ENCODE measurements at regions not wholly inside any gene's neighbourhood (a gene's known extent, or its start where the extent isn't known, plus 50 kb on each side); places are given as distances from the start of the nearest gene placed in this dataset.

DNA sequence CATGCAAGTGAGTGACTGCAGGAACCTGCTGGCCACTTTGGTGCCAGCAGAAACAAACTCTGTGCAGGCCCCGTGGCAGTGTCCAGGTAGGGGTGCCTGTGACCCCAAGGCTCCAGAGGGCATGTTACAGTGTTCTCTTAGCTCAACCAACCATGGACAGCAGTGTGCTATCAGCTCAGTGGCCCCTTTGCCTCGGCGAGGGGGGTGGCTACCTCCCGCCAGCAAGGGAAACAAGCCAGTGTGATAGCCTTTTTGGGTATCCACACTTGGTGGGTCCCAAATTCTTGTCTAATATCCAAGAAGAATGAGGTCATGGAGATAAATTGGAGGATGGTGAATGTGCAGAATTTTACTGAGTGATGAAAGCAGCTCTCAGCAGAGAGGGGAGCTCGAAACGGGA lies 298.6 kb upstream of the SLC30A5 start:
- Histone ChIP-seq H3K27me3 (ENCODE audit: control insufficient read depth in 1 of 2, insufficient read depth in 2 of 2, low read length in 2 of 2) (no peaks in the 10 kb centered on the region), H3K9me3 (ENCODE audit: control insufficient read depth in 1 of 2, low read length in 2 of 2) (no peaks in the 10 kb centered on the region), H3K4me1 (ENCODE audit: control insufficient read depth in 1 of 2, insufficient read depth in 2 of 2, low read length in 2 of 2) (no peaks in the 10 kb centered on the region), H3K9ac (ENCODE audit: low read depth in 1 of 2, low read length in 2 of 2) (no peak overlapping the region), H3K4me3 (ENCODE audit: low read depth in 1 of 2, low read length in 2 of 2) (no peak overlapping the region), H3K27ac (ENCODE audit: low read depth, low read length) (no peak overlapping the region), H3K36me3 (ENCODE audit: control insufficient read depth in 1 of 2, insufficient read depth in 2 of 2, low read length in 2 of 2) (no peaks in the 10 kb centered on the region)

DNA sequence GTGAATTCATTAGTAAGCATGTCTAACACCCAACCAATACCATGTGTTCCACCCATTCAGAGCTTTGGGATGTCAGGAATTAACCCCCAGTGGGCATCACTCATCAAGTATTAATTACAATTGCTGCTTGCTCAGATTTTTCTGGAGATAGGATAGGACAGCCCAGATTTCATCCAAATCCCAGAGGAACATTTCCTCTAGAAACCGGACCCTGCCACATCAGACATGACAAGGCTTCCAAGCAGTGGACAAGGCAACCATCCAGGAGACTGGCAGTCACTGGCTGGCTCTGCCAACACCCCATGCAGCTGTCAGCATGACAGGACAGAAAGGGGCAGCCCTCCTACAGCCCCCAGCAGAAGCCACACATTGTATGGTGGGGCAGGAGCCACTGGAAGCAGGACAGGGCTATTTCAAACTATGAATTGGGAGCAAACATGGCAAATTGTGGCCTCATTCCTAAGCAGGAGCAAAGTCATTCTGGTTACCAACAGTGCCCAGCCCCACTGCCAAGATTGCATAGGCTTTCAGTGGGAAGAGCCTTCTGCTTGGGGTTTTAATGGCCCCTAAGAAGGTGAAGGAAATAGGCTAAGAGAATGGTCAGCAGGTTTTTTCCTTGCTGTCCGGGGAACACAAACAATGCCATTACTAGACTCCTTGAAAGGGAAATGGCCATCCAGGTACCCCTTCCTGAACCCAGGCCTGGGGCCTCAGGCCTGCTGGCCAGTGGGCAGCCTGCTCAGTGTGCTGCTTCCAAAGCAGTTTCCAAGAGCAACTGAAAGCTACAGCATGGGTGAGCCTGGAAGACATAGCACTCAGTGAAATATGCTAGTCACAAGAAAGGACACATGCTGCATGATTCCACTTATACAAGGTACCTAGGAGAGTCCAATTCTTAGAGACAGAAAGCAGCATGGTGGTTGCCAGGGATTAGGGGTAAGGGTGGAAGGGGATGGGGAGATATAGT lies 294.7 kb upstream of the SLC30A5 start:
- Histone ChIP-seq H3K9me3 (ENCODE audit: control insufficient read depth in 1 of 2, low read length in 2 of 2) (no peaks in the 10 kb centered on the region), H3K36me3 (ENCODE audit: control insufficient read depth in 1 of 2, insufficient read depth in 2 of 2, low read length in 2 of 2) (no peaks in the 10 kb centered on the region), H3K4me3 (ENCODE audit: low read depth in 1 of 2, low read length in 2 of 2) (no peak overlapping the region), H3K27me3 (ENCODE audit: control insufficient read depth in 1 of 2, insufficient read depth in 2 of 2, low read length in 2 of 2) (no peaks in the 10 kb centered on the region), H3K9ac (ENCODE audit: low read depth in 1 of 2, low read length in 2 of 2) (no peak overlapping the region), H3K4me1 (ENCODE audit: control insufficient read depth in 1 of 2, insufficient read depth in 2 of 2, low read length in 2 of 2) (no peaks in the 10 kb centered on the region), H3K27ac (ENCODE audit: low read depth, low read length) (no peak overlapping the region)

DNA sequence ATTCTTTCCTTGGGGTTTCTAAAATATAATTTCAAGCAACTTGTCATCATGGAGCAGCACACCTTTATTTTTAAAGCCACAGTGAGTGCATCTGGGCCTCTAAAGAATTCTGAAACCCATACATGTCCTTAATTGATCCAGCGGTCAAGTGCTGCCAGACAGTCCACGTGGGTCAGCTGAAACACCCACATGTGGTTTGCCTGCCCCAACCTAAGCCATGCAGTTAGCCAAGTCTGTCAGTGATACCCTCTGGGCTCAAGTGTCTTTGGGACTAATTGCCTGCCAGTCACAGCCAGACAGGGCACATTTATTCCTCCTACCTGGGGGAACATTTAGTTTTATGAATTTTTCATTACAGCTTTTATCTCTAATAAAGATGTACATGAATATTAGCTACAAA lies 291.4 kb upstream of the SLC30A5 start:
- H3K27ac ChIP-seq (ENCODE audit: low read depth, low read length): no peak overlapping the region
- no peaks in the 10 kb centered on the region for H3K4me1 ChIP-seq (ENCODE audit: control insufficient read depth in 1 of 2, insufficient read depth in 2 of 2, low read length in 2 of 2)
- no peak overlapping the region for H3K9ac ChIP-seq (ENCODE audit: low read depth in 1 of 2, low read length in 2 of 2)
- no peaks in the 10 kb centered on the region for H3K36me3 ChIP-seq (ENCODE audit: control insufficient read depth in 1 of 2, insufficient read depth in 2 of 2, low read length in 2 of 2)
- no peak overlapping the region for H3K4me3 ChIP-seq (ENCODE audit: low read depth in 1 of 2, low read length in 2 of 2)
- no peaks in the 10 kb centered on the region for H3K9me3 ChIP-seq (ENCODE audit: control insufficient read depth in 1 of 2, low read length in 2 of 2)
- H3K27me3 ChIP-seq (ENCODE audit: control insufficient read depth in 1 of 2, insufficient read depth in 2 of 2, low read length in 2 of 2): no peaks in the 10 kb centered on the region

DNA sequence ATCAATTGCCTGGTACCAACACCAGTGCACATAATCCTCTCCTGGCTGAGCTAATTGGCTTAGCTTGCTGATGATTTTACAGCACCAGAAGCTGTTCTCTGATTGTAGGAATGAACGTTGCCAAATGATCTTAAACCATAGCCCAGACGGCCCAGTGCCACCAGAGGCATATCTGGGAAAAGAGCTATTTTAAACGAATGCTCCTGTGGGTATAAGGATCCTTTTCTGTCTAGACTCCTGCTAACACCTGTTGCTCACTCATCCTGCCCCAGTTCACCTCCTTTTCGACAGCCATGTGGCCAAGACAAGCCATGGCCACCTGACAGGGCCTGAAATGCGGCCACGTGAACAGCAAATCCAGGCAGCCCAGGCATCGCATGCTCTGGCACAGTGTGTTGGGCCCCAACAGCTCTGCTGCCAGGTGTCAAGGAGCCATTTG lies 289.9 kb upstream of the SLC30A5 start:
- Histone ChIP-seq H3K4me1 (ENCODE audit: control insufficient read depth in 1 of 2, insufficient read depth in 2 of 2, low read length in 2 of 2) (no peaks in the 10 kb centered on the region), H3K27me3 (ENCODE audit: control insufficient read depth in 1 of 2, insufficient read depth in 2 of 2, low read length in 2 of 2) (no peaks in the 10 kb centered on the region), H3K4me3 (ENCODE audit: low read depth in 1 of 2, low read length in 2 of 2) (no peak overlapping the region), H3K27ac (ENCODE audit: low read depth, low read length) (no peak overlapping the region), H3K9ac (ENCODE audit: low read depth in 1 of 2, low read length in 2 of 2) (no peak overlapping the region), H3K9me3 (ENCODE audit: control insufficient read depth in 1 of 2, low read length in 2 of 2) (no peaks in the 10 kb centered on the region), H3K36me3 (ENCODE audit: control insufficient read depth in 1 of 2, insufficient read depth in 2 of 2, low read length in 2 of 2) (no peaks in the 10 kb centered on the region)

DNA sequence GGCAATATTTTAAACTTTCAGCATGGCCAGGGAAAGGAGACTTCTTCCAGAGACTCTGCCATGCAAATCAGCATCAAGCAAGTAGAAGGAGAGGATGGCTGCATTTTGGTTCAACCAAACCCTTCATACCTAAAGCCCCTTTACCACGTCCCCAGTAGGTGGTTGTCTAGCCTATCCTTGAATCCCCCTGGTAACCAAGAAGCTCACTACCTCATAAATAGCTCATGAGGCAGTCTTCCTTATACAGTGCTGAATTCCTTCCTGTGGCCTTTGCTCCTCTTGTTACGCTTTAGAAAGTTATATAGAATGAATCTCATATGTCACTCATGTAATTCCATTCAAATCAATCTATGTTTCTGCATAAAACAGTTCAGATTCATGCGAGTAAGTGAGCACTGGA lies 289.5 kb upstream of the SLC30A5 start:
- Histone ChIP-seq H3K27me3 (ENCODE audit: control insufficient read depth in 1 of 2, insufficient read depth in 2 of 2, low read length in 2 of 2) (no peaks in the 10 kb centered on the region), H3K36me3 (ENCODE audit: control insufficient read depth in 1 of 2, insufficient read depth in 2 of 2, low read length in 2 of 2) (no peaks in the 10 kb centered on the region), H3K9me3 (ENCODE audit: control insufficient read depth in 1 of 2, low read length in 2 of 2) (no peaks in the 10 kb centered on the region), H3K4me3 (ENCODE audit: low read depth in 1 of 2, low read length in 2 of 2) (no peak overlapping the region), H3K9ac (ENCODE audit: low read depth in 1 of 2, low read length in 2 of 2) (no peak overlapping the region), H3K27ac (ENCODE audit: low read depth, low read length) (no peak overlapping the region), H3K4me1 (ENCODE audit: control insufficient read depth in 1 of 2, insufficient read depth in 2 of 2, low read length in 2 of 2) (no peaks in the 10 kb centered on the region)

DNA sequence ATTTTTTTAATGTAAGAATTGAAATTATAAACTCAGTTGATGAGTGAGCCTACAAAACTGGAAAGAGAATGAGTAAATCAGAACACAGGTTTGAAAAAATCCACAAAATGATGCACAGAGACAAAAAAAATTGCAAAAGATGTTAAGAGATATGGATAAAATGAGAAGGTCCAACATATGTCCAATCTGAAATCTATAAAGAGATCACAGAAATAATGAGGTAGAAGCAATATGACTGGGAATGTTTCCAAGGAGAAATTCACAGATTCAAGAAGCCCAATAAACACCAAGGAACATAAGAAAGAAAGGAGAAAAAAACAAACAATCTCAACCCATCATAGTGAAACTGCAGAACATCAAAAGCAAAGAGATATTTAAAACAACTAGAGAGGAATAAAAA lies 288.4 kb upstream of the SLC30A5 start:
- Histone ChIP-seq H3K4me1 (ENCODE audit: control insufficient read depth in 1 of 2, insufficient read depth in 2 of 2, low read length in 2 of 2) (no peaks in the 10 kb centered on the region), H3K27ac (ENCODE audit: low read depth, low read length) (no peak overlapping the region), H3K9ac (ENCODE audit: low read depth in 1 of 2, low read length in 2 of 2) (no peak overlapping the region), H3K9me3 (ENCODE audit: control insufficient read depth in 1 of 2, low read length in 2 of 2) (no peaks in the 10 kb centered on the region), H3K27me3 (ENCODE audit: control insufficient read depth in 1 of 2, insufficient read depth in 2 of 2, low read length in 2 of 2) (no peaks in the 10 kb centered on the region), H3K36me3 (ENCODE audit: control insufficient read depth in 1 of 2, insufficient read depth in 2 of 2, low read length in 2 of 2) (no peaks in the 10 kb centered on the region), H3K4me3 (ENCODE audit: low read depth in 1 of 2, low read length in 2 of 2) (no peak overlapping the region)

DNA sequence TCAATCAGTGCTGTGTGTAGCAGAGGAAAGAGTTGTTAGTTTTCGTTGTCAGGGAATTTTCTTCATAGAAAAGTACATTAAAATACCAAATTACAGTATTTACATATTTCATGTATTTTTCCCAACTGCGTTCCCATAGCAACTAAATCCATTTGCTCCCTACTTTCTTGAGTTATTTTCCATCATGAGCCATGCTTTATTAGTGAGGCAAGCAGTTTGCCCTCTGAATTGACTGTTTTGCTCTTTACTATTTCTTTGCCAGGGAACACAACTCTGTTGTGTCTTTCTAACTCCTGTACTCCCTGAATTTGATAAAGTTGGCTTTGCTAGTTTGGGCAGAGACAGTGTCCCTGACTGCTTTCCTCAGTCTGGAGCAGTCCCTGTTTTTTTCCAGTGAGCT lies 276.2 kb upstream of the SLC30A5 start:
- no peaks in the 10 kb centered on the region for H3K27me3 ChIP-seq (ENCODE audit: control insufficient read depth in 1 of 2, insufficient read depth in 2 of 2, low read length in 2 of 2)
- no peaks in the 10 kb centered on the region for H3K9me3 ChIP-seq (ENCODE audit: control insufficient read depth in 1 of 2, low read length in 2 of 2)
- H3K9ac ChIP-seq (ENCODE audit: low read depth in 1 of 2, low read length in 2 of 2): no peak overlapping the region
- no peaks in the 10 kb centered on the region for H3K4me1 ChIP-seq (ENCODE audit: control insufficient read depth in 1 of 2, insufficient read depth in 2 of 2, low read length in 2 of 2)
- H3K27ac ChIP-seq (ENCODE audit: low read depth, low read length): no peak overlapping the region
- no peaks in the 10 kb centered on the region for H3K36me3 ChIP-seq (ENCODE audit: control insufficient read depth in 1 of 2, insufficient read depth in 2 of 2, low read length in 2 of 2)
- H3K4me3 ChIP-seq (ENCODE audit: low read depth in 1 of 2, low read length in 2 of 2): no peak overlapping the region

DNA sequence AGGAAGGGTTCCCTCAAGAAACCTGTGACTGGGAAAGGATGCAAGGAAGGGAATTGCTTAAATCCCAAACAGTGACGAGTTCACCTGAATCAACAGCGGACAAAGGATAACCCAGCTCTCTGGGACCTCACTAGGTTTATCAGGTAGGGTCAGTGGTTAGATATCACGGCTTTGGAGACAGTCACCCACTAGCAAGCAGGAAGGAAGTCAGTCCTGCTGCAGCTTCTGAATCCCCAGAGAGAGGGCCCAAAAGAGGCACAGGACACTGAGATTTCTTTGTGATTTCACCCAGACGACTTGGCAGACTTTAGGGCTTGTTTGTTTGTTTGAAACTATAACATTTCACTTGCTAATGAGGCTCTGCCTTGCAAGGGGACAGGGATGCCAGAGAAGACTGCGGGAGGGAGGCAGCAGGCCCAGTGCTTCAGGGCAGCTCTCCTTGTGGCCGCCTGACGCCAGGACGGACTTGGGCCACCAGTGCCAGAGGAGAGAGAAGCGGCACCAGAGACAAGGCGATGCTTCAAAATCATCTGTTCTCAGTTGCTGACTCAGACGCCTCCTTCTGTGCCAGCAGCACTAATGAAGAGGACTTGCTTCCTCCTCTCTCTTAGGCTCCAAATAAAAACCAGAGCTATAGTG lies 275.6 kb upstream of the SLC30A5 start:
- Histone ChIP-seq H3K9ac (ENCODE audit: low read depth in 1 of 2, low read length in 2 of 2) (no peak overlapping the region), H3K27ac (ENCODE audit: low read depth, low read length) (no peak overlapping the region), H3K4me1 (ENCODE audit: control insufficient read depth in 1 of 2, insufficient read depth in 2 of 2, low read length in 2 of 2) (no peaks in the 10 kb centered on the region), H3K4me3 (ENCODE audit: low read depth in 1 of 2, low read length in 2 of 2) (no peak overlapping the region), H3K36me3 (ENCODE audit: control insufficient read depth in 1 of 2, insufficient read depth in 2 of 2, low read length in 2 of 2) (no peaks in the 10 kb centered on the region), H3K27me3 (ENCODE audit: control insufficient read depth in 1 of 2, insufficient read depth in 2 of 2, low read length in 2 of 2) (no peaks in the 10 kb centered on the region), H3K9me3 (ENCODE audit: control insufficient read depth in 1 of 2, low read length in 2 of 2) (no peaks in the 10 kb centered on the region)

DNA sequence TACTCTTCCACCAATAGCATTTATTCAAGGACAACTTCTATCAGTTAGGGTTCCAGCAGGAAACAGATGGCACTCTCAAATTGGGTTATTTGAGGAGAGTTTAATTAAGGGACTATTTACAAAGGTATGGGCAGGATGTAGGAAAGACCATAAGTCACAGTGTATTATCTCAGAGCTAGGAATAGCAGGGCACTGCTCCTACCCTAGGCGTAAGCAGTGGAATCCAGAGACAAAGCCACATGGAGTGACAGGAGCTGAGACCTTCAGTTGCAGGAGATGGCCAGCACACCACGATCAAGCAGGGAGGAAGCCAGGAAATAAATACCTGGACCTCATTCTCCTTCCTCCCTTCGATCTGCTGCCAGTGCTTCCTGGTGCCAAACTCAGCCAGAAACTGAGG lies 274.9 kb upstream of the SLC30A5 start:
- Histone ChIP-seq H3K36me3 (ENCODE audit: control insufficient read depth in 1 of 2, insufficient read depth in 2 of 2, low read length in 2 of 2) (no peaks in the 10 kb centered on the region), H3K9ac (ENCODE audit: low read depth in 1 of 2, low read length in 2 of 2) (no peak overlapping the region), H3K27me3 (ENCODE audit: control insufficient read depth in 1 of 2, insufficient read depth in 2 of 2, low read length in 2 of 2) (no peaks in the 10 kb centered on the region), H3K4me1 (ENCODE audit: control insufficient read depth in 1 of 2, insufficient read depth in 2 of 2, low read length in 2 of 2) (no peaks in the 10 kb centered on the region), H3K9me3 (ENCODE audit: control insufficient read depth in 1 of 2, low read length in 2 of 2) (no peaks in the 10 kb centered on the region), H3K27ac (ENCODE audit: low read depth, low read length) (no peak overlapping the region), H3K4me3 (ENCODE audit: low read depth in 1 of 2, low read length in 2 of 2) (no peak overlapping the region)

DNA sequence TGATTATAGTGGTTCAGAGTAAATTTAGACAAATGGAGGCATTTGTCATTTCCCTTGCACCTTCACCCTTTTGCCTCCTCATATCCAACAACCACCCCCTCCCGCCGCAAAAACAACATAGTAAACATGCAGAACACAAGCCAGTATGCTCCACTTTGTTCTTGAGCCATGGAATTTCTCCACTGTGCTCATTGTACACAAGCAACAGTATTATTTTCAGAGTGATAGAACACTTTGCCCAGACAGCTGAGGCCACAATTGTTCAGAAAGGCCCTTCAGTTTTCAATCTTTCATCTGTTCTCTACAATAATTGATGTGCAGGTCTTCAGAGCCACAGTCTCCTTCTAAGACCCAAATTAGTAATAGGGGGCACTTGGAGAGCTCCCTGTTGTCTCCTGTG lies 272.8 kb upstream of the SLC30A5 start:
- Histone ChIP-seq H3K36me3 (ENCODE audit: control insufficient read depth in 1 of 2, insufficient read depth in 2 of 2, low read length in 2 of 2) (no peaks in the 10 kb centered on the region), H3K27ac (ENCODE audit: low read depth, low read length) (no peak overlapping the region), H3K9me3 (ENCODE audit: control insufficient read depth in 1 of 2, low read length in 2 of 2) (no peaks in the 10 kb centered on the region), H3K4me1 (ENCODE audit: control insufficient read depth in 1 of 2, insufficient read depth in 2 of 2, low read length in 2 of 2) (no peaks in the 10 kb centered on the region), H3K9ac (ENCODE audit: low read depth in 1 of 2, low read length in 2 of 2) (no peak overlapping the region), H3K27me3 (ENCODE audit: control insufficient read depth in 1 of 2, insufficient read depth in 2 of 2, low read length in 2 of 2) (no peaks in the 10 kb centered on the region), H3K4me3 (ENCODE audit: low read depth in 1 of 2, low read length in 2 of 2) (no peak overlapping the region)

Measured in duodenal mucosa (tissue), 2 donors.